SK-N-SH (cell line): ENCODE measurements at regions not wholly inside any gene's neighbourhood (a gene's known extent, or its start where the extent isn't known, plus 50 kb on each side); places are given as distances from the start of the nearest gene placed in this dataset.

Experiments
- CTCF ChIA-PET: fragments of 300-600, 350-600 bp; formaldehyde crosslinking; extraction: SDS; loops from one replicate; lab custom pipeline; 2021; lab: Yijun Ruan, JAX
- POLR2A ChIA-PET: fragments of 350-600 bp; sonication (Branson Sonifier 250); formaldehyde crosslinking; extraction: SDS; loops from one replicate; lab custom pipeline; 2020; ENCODE audit warnings: antibody characterized with exemption, inconsistent platforms; lab: Yijun Ruan, JAX
- DNase-seq: peaks from one replicate; pipeline ENCODE4 v3.0.0; 2012
- H2AFZ ChIP-seq: fragments of 200-600 bp; sonication (generic); 2 replicates; pipeline ENCODE4 v1.8.1; 2016; ENCODE audit warnings: antibody characterized with exemption, mild to moderate bottlenecking, low read depth
- H3F3A ChIP-seq: fragments of 200-600 bp; sonication (generic); replicated peaks from 2 replicates; pipeline ENCODE3; 2016; ENCODE audit warnings: antibody characterized with exemption, mild to moderate bottlenecking; ENCODE audit not compliant: insufficient read depth
- H3K27ac ChIP-seq, 2 experiments: fragments of 200-500 bp in 1 of 2; fragments of 200-600 bp in 1 of 2; sonication (Bioruptor generic) in 1 of 2; sonication (generic), shearing (Covaris generic) in 1 of 2; 2 replicates each; pipeline versions ENCODE4 v1.5.1 to v1.6.1; 2014 to 2016; ENCODE audit warnings: low read depth in 2 of 2, inconsistent platforms in 1 of 2, low read length in 1 of 2, mild to moderate bottlenecking in 1 of 2, mixed read lengths in 1 of 2
- H3K27me3 ChIP-seq: fragments of 200-600 bp; sonication (generic), shearing (Covaris generic); 2 replicates; pipeline ENCODE4 v1.6.1; 2016; ENCODE audit warnings: mixed run types; ENCODE audit not compliant: insufficient read depth
- H3K36me3 ChIP-seq, 2 experiments: fragments of 200-500 bp in 1 of 2; fragments of 200-600 bp in 1 of 2; sonication (Bioruptor generic) in 1 of 2; sonication (generic) in 1 of 2; replicated peaks in 1 of 2; 2 replicates each; pipeline versions ENCODE3 to v1.5.1; 2014 to 2016; ENCODE audit warnings: low read length in 1 of 2, mild to moderate bottlenecking in 1 of 2; ENCODE audit not compliant: insufficient read depth in 2 of 2, control insufficient read depth in 1 of 2
- H3K4me1 ChIP-seq, 2 experiments: fragments of 200-500 bp in 1 of 2; fragments of 200-600 bp in 1 of 2; sonication (Bioruptor generic) in 1 of 2; sonication (generic), shearing (Covaris generic) in 1 of 2; 2 replicates each; pipeline versions ENCODE4 v1.5.1 to v1.6.1; 2014 to 2016; ENCODE audit warnings: low read depth in 1 of 2, low read length in 1 of 2, mixed run types in 1 of 2; ENCODE audit not compliant: insufficient read depth in 2 of 2, control insufficient read depth in 1 of 2
- H3K4me2 ChIP-seq: fragments of 200-600 bp; sonication (generic), shearing (Covaris generic); 2 replicates; pipeline ENCODE4 v1.6.1; 2017; ENCODE audit warnings: mixed run types
- H3K4me3 ChIP-seq, 2 experiments: fragments of 200-500 bp in 1 of 2; fragments of 200-600 bp in 1 of 2; sonication (Bioruptor generic) in 1 of 2; sonication (generic), shearing (Covaris generic) in 1 of 2; 2 replicates each; pipeline versions ENCODE4 v1.5.1 to v1.8.1; 2014 to 2016; ENCODE audit warnings: low read depth in 2 of 2, inconsistent platforms in 1 of 2, low read length in 1 of 2, mild to moderate bottlenecking in 1 of 2, mixed read lengths in 1 of 2, moderate library complexity in 1 of 2
- H3K79me2 ChIP-seq: fragments of 200-600 bp; sonication (generic); 2 replicates; pipeline ENCODE4 v1.8.1; 2017; ENCODE audit warnings: mild to moderate bottlenecking; ENCODE audit not compliant: insufficient read depth
- H3K9ac ChIP-seq: fragments of 200-600 bp; sonication (generic); 2 replicates; pipeline ENCODE4 v1.6.1; 2017; ENCODE audit warnings: mixed run types
- H3K9me2 ChIP-seq: fragments of 200-600 bp; sonication (generic); 2 replicates; pipeline ENCODE4 v1.6.1; 2017; ENCODE audit warnings: mixed run types
- H3K9me3 ChIP-seq: fragments of 200-600 bp; sonication (generic); 2 replicates; pipeline ENCODE4 v1.6.1; 2017; ENCODE audit warnings: mixed run types, mild to moderate bottlenecking, moderate library complexity
- H4K20me1 ChIP-seq: fragments of 200-600 bp; sonication (generic); 2 replicates; pipeline ENCODE4 v1.6.1; 2017; ENCODE audit warnings: mild to moderate bottlenecking, mixed run types; ENCODE audit not compliant: insufficient read depth
- EP300 ChIP-seq, 2 experiments: IDR thresholded peaks; 2 replicates each; pipeline versions ENCODE4 v1.4.0 to v1.6.1; 2012; ENCODE audit warnings: borderline replicate concordance in 1 of 2, low read depth in 1 of 2, low read length in 1 of 2
- FOSL2 ChIP-seq: IDR thresholded peaks from 2 replicates; pipeline ENCODE4 v1.4.0; 2012; ENCODE audit warnings: low read depth, mild to moderate bottlenecking, moderate library complexity, borderline replicate concordance
- GATA2 ChIP-seq: sonication (generic); formaldehyde crosslinking; IDR thresholded peaks from 2 replicates; pipeline ENCODE4 v1.5.0; 2020; ENCODE audit warnings: mild to moderate bottlenecking, missing genetic modification reagents
- JUND ChIP-seq: IDR thresholded peaks from 2 replicates; pipeline ENCODE4 v1.4.0; 2012
- MEF2A ChIP-seq: IDR thresholded peaks from 2 replicates; pipeline ENCODE4 v1.4.0; 2012; ENCODE audit warnings: low read depth, borderline replicate concordance
- NRF1 ChIP-seq: IDR thresholded peaks from 2 replicates; pipeline ENCODE4 v1.6.1; 2012; ENCODE audit warnings: low read depth, mild to moderate bottlenecking, low read length
- RAD21 ChIP-seq: IDR thresholded peaks from 2 replicates; pipeline ENCODE4 v1.6.1; 2012; ENCODE audit warnings: mild to moderate bottlenecking, low read length
- RCOR1 ChIP-seq: fragments of 150-350 bp; IDR thresholded peaks from 2 replicates; pipeline ENCODE4 v1.6.1; 2017; ENCODE audit warnings: antibody characterized with exemption, low read length
- RFX5 ChIP-seq: IDR thresholded peaks from 2 replicates; pipeline ENCODE4 v1.6.1; 2012; ENCODE audit warnings: mild to moderate bottlenecking, improper control_type of control experiment, low read length
- TAF1 ChIP-seq: IDR thresholded peaks from 2 replicates; pipeline ENCODE4 v1.6.1; 2012; ENCODE audit warnings: low read depth, mild to moderate bottlenecking, low read length, moderate library complexity, borderline replicate concordance
- TCF12 ChIP-seq: IDR thresholded peaks from 2 replicates; pipeline ENCODE4 v1.4.0; 2012
- WGBS: methylation state at CpG from one replicate; pipeline ENCODE4 v1.1.6; 2017; ENCODE audit warnings: low lambda C conversion rate; 5-methylcytosine and 5-hydroxymethylcytosine counted together
- TF ChIP-seq, protein P1 (sequence below): fragments of 150-350 bp; IDR thresholded peaks from 2 replicates; pipeline ENCODE4 v1.6.1; 2016; ENCODE audit warnings: mild to moderate bottlenecking, low read depth, low read length
- TF ChIP-seq, protein P2 (sequence below): IDR thresholded peaks from 2 replicates; pipeline ENCODE4 v1.4.0; 2012; ENCODE audit warnings: low read depth, borderline replicate concordance
- TF ChIP-seq, protein P3 (sequence below): IDR thresholded peaks from 2 replicates; pipeline ENCODE4 v1.6.1; 2012; ENCODE audit warnings: mild to moderate bottlenecking, low read depth, low read length, moderate library complexity
- TF ChIP-seq, protein P4 (sequence below): IDR thresholded peaks from 2 replicates; pipeline ENCODE4; 2012

DNA sequence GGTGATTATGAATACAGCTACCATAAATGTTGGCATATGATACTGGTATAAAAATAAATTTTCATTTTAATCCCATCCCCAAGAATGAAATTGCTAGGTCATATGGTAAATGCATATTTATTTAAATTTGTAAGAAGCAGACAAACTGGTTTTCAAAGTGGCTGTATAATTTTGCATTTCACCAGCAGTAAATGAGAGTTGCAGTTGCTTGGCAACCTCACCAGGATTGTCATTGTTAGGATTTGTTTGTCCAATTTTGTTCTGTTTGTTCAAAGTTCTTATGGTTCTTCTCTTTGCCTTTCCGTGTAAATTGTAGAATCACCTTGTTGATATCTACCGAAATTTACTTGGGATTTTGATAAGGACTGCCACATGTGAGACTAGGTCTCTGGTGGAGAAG lies 237.4 kb downstream of the OTUD1 start:
- TF ChIP-seq, protein P1, sequence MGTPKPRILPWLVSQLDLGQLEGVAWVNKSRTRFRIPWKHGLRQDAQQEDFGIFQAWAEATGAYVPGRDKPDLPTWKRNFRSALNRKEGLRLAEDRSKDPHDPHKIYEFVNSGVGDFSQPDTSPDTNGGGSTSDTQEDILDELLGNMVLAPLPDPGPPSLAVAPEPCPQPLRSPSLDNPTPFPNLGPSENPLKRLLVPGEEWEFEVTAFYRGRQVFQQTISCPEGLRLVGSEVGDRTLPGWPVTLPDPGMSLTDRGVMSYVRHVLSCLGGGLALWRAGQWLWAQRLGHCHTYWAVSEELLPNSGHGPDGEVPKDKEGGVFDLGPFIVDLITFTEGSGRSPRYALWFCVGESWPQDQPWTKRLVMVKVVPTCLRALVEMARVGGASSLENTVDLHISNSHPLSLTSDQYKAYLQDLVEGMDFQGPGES, result no peak
- TF ChIP-seq GATA2 (CRISPR knock-in tag) (no peak), FOSL2 (no peak), JUND (no peak), NRF1 (no peak), RAD21 (no peak), RFX5 (no peak), TAF1 (no peak), EP300 (IDR thresholded peaks at IDR 0.05; ENCODE audit: borderline replicate concordance in 1 of 2, low read depth in 1 of 2, low read length in 1 of 2) (no peak), MEF2A (no peak), RCOR1 (no peak), TCF12 (no peak)
- TF ChIP-seq, protein P2, sequence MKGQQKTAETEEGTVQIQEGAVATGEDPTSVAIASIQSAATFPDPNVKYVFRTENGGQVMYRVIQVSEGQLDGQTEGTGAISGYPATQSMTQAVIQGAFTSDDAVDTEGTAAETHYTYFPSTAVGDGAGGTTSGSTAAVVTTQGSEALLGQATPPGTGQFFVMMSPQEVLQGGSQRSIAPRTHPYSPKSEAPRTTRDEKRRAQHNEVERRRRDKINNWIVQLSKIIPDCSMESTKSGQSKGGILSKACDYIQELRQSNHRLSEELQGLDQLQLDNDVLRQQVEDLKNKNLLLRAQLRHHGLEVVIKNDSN, result no peak
- TF ChIP-seq, protein P3, sequence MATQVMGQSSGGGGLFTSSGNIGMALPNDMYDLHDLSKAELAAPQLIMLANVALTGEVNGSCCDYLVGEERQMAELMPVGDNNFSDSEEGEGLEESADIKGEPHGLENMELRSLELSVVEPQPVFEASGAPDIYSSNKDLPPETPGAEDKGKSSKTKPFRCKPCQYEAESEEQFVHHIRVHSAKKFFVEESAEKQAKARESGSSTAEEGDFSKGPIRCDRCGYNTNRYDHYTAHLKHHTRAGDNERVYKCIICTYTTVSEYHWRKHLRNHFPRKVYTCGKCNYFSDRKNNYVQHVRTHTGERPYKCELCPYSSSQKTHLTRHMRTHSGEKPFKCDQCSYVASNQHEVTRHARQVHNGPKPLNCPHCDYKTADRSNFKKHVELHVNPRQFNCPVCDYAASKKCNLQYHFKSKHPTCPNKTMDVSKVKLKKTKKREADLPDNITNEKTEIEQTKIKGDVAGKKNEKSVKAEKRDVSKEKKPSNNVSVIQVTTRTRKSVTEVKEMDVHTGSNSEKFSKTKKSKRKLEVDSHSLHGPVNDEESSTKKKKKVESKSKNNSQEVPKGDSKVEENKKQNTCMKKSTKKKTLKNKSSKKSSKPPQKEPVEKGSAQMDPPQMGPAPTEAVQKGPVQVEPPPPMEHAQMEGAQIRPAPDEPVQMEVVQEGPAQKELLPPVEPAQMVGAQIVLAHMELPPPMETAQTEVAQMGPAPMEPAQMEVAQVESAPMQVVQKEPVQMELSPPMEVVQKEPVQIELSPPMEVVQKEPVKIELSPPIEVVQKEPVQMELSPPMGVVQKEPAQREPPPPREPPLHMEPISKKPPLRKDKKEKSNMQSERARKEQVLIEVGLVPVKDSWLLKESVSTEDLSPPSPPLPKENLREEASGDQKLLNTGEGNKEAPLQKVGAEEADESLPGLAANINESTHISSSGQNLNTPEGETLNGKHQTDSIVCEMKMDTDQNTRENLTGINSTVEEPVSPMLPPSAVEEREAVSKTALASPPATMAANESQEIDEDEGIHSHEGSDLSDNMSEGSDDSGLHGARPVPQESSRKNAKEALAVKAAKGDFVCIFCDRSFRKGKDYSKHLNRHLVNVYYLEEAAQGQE, result no peak
- TF ChIP-seq, protein P4, sequence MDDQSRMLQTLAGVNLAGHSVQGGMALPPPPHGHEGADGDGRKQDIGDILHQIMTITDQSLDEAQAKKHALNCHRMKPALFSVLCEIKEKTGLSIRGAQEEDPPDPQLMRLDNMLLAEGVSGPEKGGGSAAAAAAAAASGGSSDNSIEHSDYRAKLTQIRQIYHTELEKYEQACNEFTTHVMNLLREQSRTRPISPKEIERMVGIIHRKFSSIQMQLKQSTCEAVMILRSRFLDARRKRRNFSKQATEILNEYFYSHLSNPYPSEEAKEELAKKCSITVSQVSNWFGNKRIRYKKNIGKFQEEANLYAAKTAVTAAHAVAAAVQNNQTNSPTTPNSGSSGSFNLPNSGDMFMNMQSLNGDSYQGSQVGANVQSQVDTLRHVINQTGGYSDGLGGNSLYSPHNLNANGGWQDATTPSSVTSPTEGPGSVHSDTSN, result no peak
- CTCF ChIA-PET, result no interaction called here
- Histone ChIP-seq H3K9me3 (no peaks in the 10 kb centered on the region), H3K4me2 (no peak overlapping the region), H3K79me2 (no peaks in the 10 kb centered on the region), H3K36me3 (no peaks in the 10 kb centered on the region), H3K9me2 (no peaks in the 10 kb centered on the region), H2AFZ (no peak overlapping the region), H4K20me1 (no peaks in the 10 kb centered on the region), H3K9ac (no peak overlapping the region), H3K27me3 (no peaks in the 10 kb centered on the region), H3K4me1 (no peaks in the 10 kb centered on the region), H3K27ac (no peak overlapping the region), H3K4me3 (no peak overlapping the region), H3F3A (no peaks in the 10 kb centered on the region)
- 20% methylated on average over 2 of the region's 2 CpGs for WGBS
- POLR2A ChIA-PET, result no interaction called here
- DNase-seq, result no peak
